OCI-LY1 (cell line): ENCODE measurements at regions not wholly inside any gene's neighbourhood (a gene's known extent, or its start where the extent isn't known, plus 50 kb on each side); places are given as distances from the start of the nearest gene placed in this dataset.
"Not testable (repeated sequence)": the region's sequence is repeated elsewhere in the genome, so short reads cannot be mapped to it uniquely, and the experiment has no call there.

Experiments
- H2AFZ ChIP-seq: fragments of 200-600 bp; sonication (generic), shearing (Covaris generic); 2 replicates; pipeline ENCODE4 v1.6.0; 2014; ENCODE audit warnings: antibody characterized with exemption, mild to moderate bottlenecking, low read length
- H3F3A ChIP-seq: fragments of 200-600 bp; sonication (generic), shearing (Covaris generic); 2 replicates; pipeline ENCODE4 v1.6.0; 2014; ENCODE audit warnings: mild to moderate bottlenecking, antibody characterized with exemption, low read length, moderate library complexity; ENCODE audit not compliant: insufficient read depth
- H3K27ac ChIP-seq: fragments of 200-600 bp; sonication (generic); 2 replicates; pipeline ENCODE4 v1.5.1; 2014; ENCODE audit warnings: low read length, mixed run types, mild to moderate bottlenecking, low read depth; ENCODE audit not compliant: poor library complexity, severe bottlenecking
- H3K27me3 ChIP-seq: fragments of 200-600 bp; sonication (generic); 2 replicates; pipeline ENCODE4 v1.6.0; 2014; ENCODE audit warnings: antibody characterized with exemption, mild to moderate bottlenecking, low read length, moderate library complexity; ENCODE audit not compliant: insufficient read depth
- H3K36me3 ChIP-seq: fragments of 200-600 bp; sonication (generic); 2 replicates; pipeline ENCODE4 v1.6.1; 2014; ENCODE audit warnings: mild to moderate bottlenecking, antibody characterized with exemption, low read length, moderate library complexity, mixed read lengths; ENCODE audit not compliant: insufficient read depth
- H3K4me1 ChIP-seq: fragments of 200-600 bp; sonication (generic); 2 replicates; pipeline ENCODE4 v1.5.1; 2014; ENCODE audit warnings: mild to moderate bottlenecking, low read length, moderate library complexity; ENCODE audit not compliant: insufficient read depth, severe bottlenecking
- H3K4me2 ChIP-seq: fragments of 200-600 bp; sonication (generic), shearing (Covaris generic); 2 replicates; pipeline ENCODE4 v1.6.1; 2014; ENCODE audit warnings: low read length
- H3K4me3 ChIP-seq: fragments of 200-600 bp; sonication (generic); 2 replicates; pipeline ENCODE4 v1.5.1; 2014; ENCODE audit warnings: low read length, low read depth, mild to moderate bottlenecking, mixed read lengths; ENCODE audit not compliant: poor library complexity, severe bottlenecking
- H3K79me2 ChIP-seq: fragments of 200-600 bp; shearing (Covaris generic); 2 replicates; pipeline ENCODE4 v1.6.1; 2016; ENCODE audit warnings: mixed run types, low read length, mixed read lengths; ENCODE audit not compliant: insufficient read depth
- H3K9ac ChIP-seq: fragments of 200-600 bp; sonication (generic), shearing (Covaris generic); 2 replicates; pipeline ENCODE4 v1.6.1; 2014; ENCODE audit warnings: mild to moderate bottlenecking, low read length, mixed read lengths
- H3K9me2 ChIP-seq: fragments of 200-600 bp; sonication (generic), shearing (Covaris generic); 2 replicates; pipeline ENCODE4 v1.6.1; 2014; ENCODE audit warnings: low read depth, mild to moderate bottlenecking, low read length, mixed read lengths
- H3K9me3 ChIP-seq: fragments of 200-600 bp; shearing (Covaris generic); 2 replicates; pipeline ENCODE4 v1.6.1; 2014; ENCODE audit warnings: low read length, mixed read lengths
- H4K20me1 ChIP-seq: fragments of 200-600 bp; sonication (generic), shearing (Covaris generic); 2 replicates; pipeline ENCODE4 v1.6.0; 2016; ENCODE audit warnings: mild to moderate bottlenecking, low read length; ENCODE audit not compliant: insufficient read depth
- EZH2 ChIP-seq: fragments of 200-600 bp; sonication (generic), shearing (Covaris generic); IDR thresholded peaks from 2 replicates; pipeline ENCODE4 v1.8.0; 2017; ENCODE audit warnings: borderline replicate concordance, mixed run types, mild to moderate bottlenecking, antibody characterized with exemption, low read length, moderate library complexity, mixed read lengths
- TF ChIP-seq, protein P1 (sequence below): fragments of 200-600 bp; sonication (generic), shearing (Covaris generic); IDR thresholded peaks from 2 replicates; pipeline ENCODE4 v1.5.1; 2017; ENCODE audit warnings: mild to moderate bottlenecking, antibody characterized with exemption, low read length, moderate library complexity, mixed read lengths

DNA sequence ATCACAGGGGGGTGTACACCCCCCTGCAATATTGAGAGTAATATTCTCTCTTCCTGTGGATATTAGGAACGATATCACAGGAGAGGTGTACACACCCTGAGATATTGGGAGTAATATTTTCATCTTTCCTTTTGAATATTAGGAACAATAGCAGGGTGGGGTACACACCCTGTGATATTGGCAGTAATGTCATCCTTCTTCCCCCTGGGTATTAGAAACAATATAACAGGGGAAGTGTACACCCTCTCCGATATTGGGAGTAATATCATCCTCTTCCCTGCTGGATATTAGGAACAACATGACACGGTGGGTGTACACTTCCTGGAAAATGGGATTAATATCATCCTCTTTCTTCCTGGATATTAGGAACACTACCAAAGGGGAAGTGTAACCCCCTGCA, 57.8 kb upstream of the CEACAM21 start:
- H3K4me1 ChIP-seq, result peaks cover 10% of the 10 kb centered on the region
- H3F3A ChIP-seq, result no peaks in the 10 kb centered on the region; the same call in 1 of the 2 replicates
- H3K9me2 ChIP-seq, result no peaks in the 10 kb centered on the region
- no peak overlapping the region for H3K27ac ChIP-seq
- no peaks in the 10 kb centered on the region; the same call in 1 of the 2 replicates for H3K27me3 ChIP-seq
- no peak overlapping the region for H3K9ac ChIP-seq
- H3K9me3 ChIP-seq, result no peaks in the 10 kb centered on the region
- no peaks in the 10 kb centered on the region for H3K79me2 ChIP-seq
- no peak overlapping the region for H2AFZ ChIP-seq
- H4K20me1 ChIP-seq, result no peaks in the 10 kb centered on the region
- TF ChIP-seq, protein P1, sequence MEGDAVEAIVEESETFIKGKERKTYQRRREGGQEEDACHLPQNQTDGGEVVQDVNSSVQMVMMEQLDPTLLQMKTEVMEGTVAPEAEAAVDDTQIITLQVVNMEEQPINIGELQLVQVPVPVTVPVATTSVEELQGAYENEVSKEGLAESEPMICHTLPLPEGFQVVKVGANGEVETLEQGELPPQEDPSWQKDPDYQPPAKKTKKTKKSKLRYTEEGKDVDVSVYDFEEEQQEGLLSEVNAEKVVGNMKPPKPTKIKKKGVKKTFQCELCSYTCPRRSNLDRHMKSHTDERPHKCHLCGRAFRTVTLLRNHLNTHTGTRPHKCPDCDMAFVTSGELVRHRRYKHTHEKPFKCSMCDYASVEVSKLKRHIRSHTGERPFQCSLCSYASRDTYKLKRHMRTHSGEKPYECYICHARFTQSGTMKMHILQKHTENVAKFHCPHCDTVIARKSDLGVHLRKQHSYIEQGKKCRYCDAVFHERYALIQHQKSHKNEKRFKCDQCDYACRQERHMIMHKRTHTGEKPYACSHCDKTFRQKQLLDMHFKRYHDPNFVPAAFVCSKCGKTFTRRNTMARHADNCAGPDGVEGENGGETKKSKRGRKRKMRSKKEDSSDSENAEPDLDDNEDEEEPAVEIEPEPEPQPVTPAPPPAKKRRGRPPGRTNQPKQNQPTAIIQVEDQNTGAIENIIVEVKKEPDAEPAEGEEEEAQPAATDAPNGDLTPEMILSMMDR, result no peak
- no peak for TF ChIP-seq EZH2
- no peak overlapping the region for H3K4me3 ChIP-seq
- H3K36me3 ChIP-seq, result no peaks in the 10 kb centered on the region
- no peak overlapping the region for H3K4me2 ChIP-seq

DNA sequence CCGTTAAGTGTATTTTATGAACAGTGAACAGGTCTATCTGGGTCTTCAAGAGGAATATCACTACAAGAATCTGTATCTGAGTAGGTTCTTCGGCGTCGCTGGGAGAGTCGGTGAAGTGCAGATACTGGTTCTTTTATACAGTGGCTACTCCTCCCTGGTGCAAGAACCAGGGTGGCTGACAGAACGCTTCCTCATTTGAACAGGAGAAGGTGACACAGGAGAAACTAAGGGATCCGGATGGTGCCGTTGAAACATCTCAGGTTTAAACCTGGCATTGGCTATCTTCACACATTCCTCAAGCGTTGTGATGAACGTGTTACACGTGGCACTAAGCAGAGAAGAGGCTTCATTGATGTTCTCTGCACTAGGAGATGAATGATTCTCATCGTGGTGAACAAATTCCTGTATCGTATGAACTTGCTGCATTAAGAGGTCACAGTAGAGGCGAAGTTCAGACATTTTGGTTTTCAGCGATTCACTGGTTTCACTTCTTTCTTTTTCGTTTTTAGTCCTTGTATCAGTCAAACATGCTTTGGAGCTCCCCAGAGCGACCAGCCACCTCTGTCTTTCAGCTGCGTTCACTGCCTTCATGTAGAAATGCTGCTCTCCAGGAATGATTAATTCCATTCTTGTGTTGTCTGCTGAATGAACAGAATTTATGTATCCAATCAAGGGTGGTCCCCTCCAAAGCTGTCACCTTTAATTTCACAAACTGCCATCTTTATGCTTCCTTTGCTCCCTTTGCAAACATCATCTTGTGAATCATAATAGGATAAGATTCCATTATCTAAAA, 54.6 kb upstream of the CEACAM21 start:
- H3K79me2 ChIP-seq, H2AFZ ChIP-seq, H4K20me1 ChIP-seq, H3K27me3 ChIP-seq, H3K9me2 ChIP-seq, H3K36me3 ChIP-seq, H3K9me3 ChIP-seq, H3F3A ChIP-seq, H3K9ac ChIP-seq, H3K27ac ChIP-seq, H3K4me1 ChIP-seq: not testable (repeated sequence)
- peak overlapping the region; percentile 44 for H3K4me3 ChIP-seq
- peak overlapping the region; percentile 59 for H3K4me2 ChIP-seq

DNA sequence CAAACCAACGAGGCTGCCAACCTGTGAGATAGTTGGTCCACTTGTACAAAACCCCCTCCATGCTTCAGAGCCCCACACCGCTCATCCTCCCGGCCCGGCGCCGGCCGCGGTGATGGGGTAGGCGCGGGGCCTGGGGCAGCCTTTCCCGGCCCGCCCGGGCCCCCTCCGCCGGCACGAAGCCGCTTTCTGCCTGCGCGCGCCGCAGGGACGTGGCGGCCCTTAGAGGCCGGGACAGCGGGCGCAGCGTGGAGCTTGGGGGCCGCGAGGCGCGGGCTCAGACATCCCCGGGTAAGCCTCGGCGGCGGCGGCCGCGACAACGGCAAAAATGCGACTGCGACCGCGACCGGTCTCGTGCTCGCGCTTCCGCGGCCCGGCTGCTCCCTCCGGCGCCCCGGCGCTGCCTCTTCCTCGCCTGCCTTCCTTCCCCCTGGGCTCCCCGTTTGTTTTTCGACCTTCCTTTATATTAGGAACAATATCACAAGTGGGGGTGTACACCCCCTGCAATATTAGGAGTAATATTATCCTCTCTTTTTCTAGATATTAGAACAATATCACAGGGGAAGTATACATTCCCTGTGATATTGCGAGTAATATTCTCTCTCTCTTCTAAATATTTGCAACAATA, 53.9 kb upstream of the CEACAM21 start:
- Histone ChIP-seq H3K4me1 (peaks cover 10% of the 10 kb centered on the region), H3K9me3 (no peaks in the 10 kb centered on the region), H3K4me2 (peak overlapping the region; percentile 59), H3K4me3 (peak overlapping the region; percentile 44), H3K27ac (no peak overlapping the region), H2AFZ (no peak overlapping the region), H3K79me2 (no peaks in the 10 kb centered on the region), H3K27me3 (0 out of 2 replicates have a peak, but pooled peaks cover 6% of the 10 kb centered on the region), H3K9ac (no peak overlapping the region), H4K20me1 (no peaks in the 10 kb centered on the region), H3F3A (no peaks in the 10 kb centered on the region; the same call in 1 of the 2 replicates), H3K9me2 (no peaks in the 10 kb centered on the region), H3K36me3 (no peaks in the 10 kb centered on the region)
- TF ChIP-seq, protein P1, result no peak
- TF ChIP-seq EZH2, result no peak
